ENCODE measurements at regions not wholly inside any gene's neighbourhood (a gene's known extent, or its start where the extent isn't known, plus 50 kb on each side); places are given as distances from the start of the nearest gene placed in this dataset.

DNA sequence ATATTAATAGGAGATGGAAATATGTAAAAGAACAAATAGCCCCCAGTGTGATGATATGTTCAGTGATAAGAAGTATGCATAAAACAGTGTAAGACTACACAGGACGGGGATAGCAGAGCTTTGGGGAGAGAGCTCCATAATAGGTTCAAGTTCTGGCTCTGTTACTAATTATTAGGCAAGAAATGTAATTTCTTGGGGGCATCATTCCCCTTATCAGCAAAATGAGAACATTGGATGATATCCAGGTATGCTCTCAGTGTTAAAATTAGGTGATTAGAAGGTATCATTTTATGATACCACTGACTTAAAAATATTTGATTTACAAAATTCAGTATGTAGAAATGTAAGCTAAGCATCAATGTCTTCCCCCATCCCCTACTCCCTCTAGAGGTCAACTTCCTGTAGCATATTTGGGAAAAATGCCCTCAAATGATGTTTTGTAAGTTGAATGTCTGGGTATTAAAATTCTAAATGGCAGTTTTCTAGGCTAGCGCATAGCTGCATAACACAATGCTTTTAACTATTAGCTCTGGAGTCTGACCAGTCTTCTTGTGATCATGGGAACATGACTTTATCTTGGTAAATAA is 585.7 kb upstream of the CAMK1G start:
- H3K36me3 ChIP-seq: no peaks in the 10 kb centered on the region
- no peaks in the 10 kb centered on the region for H3K4me1 ChIP-seq
- intact Hi-C loops (cut with DNase I): no loop called here
- no peak overlapping the region for H3K4me3 ChIP-seq
- H3K9me3 ChIP-seq: no peaks in the 10 kb centered on the region
- no peaks in the 10 kb centered on the region for H3K27me3 ChIP-seq
- DNase-seq (ENCODE audit: extremely low spot score in 2 of 2): no peak
- TF ChIP-seq, protein P1, sequence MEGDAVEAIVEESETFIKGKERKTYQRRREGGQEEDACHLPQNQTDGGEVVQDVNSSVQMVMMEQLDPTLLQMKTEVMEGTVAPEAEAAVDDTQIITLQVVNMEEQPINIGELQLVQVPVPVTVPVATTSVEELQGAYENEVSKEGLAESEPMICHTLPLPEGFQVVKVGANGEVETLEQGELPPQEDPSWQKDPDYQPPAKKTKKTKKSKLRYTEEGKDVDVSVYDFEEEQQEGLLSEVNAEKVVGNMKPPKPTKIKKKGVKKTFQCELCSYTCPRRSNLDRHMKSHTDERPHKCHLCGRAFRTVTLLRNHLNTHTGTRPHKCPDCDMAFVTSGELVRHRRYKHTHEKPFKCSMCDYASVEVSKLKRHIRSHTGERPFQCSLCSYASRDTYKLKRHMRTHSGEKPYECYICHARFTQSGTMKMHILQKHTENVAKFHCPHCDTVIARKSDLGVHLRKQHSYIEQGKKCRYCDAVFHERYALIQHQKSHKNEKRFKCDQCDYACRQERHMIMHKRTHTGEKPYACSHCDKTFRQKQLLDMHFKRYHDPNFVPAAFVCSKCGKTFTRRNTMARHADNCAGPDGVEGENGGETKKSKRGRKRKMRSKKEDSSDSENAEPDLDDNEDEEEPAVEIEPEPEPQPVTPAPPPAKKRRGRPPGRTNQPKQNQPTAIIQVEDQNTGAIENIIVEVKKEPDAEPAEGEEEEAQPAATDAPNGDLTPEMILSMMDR (IDR thresholded peaks at IDR 0.05): no peak
- TF ChIP-seq POLR2A (IDR thresholded peaks at IDR 0.05) (no peak), POLR2AphosphoS5 (IDR thresholded peaks at IDR 0.05; ENCODE audit: insufficient read depth in 1 of 2, low read depth in 1 of 2) (no peak)
- no peak overlapping the region for H3K27ac ChIP-seq

DNA sequence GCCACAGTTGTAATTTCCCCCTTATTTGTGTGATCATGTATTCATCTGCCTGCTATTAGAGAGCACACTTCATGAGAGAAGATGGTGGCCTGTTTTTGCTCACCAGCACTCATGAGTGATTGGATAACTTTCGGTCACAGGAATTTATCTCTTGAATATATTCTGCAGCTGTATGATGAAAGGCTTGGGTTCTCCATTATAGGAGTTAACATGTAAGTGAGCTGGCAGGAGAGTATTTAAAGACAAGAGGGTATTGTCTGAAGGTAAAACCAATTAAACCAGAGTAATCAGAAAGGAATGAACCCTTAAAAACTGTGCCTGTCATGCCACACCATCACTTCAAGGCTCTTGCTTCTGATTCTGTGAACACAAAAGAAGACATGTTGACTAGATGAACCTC is 574.9 kb upstream of the CAMK1G start:
- Histone ChIP-seq H3K4me3 (no peak overlapping the region), H3K9me3 (no peaks in the 10 kb centered on the region), H3K27ac (no peak overlapping the region), H3K27me3 (no peaks in the 10 kb centered on the region), H3K36me3 (no peaks in the 10 kb centered on the region), H3K4me1 (no peaks in the 10 kb centered on the region)
- DNase-seq (ENCODE audit: extremely low spot score in 2 of 2): no peak
- no peak for TF ChIP-seq POLR2AphosphoS5 (IDR thresholded peaks at IDR 0.05; ENCODE audit: insufficient read depth in 1 of 2, low read depth in 1 of 2)
- TF ChIP-seq POLR2A (IDR thresholded peaks at IDR 0.05): no peak
- TF ChIP-seq, protein P1 (IDR thresholded peaks at IDR 0.05): no peak
- intact Hi-C loops (cut with DNase I): no loop called here

DNA sequence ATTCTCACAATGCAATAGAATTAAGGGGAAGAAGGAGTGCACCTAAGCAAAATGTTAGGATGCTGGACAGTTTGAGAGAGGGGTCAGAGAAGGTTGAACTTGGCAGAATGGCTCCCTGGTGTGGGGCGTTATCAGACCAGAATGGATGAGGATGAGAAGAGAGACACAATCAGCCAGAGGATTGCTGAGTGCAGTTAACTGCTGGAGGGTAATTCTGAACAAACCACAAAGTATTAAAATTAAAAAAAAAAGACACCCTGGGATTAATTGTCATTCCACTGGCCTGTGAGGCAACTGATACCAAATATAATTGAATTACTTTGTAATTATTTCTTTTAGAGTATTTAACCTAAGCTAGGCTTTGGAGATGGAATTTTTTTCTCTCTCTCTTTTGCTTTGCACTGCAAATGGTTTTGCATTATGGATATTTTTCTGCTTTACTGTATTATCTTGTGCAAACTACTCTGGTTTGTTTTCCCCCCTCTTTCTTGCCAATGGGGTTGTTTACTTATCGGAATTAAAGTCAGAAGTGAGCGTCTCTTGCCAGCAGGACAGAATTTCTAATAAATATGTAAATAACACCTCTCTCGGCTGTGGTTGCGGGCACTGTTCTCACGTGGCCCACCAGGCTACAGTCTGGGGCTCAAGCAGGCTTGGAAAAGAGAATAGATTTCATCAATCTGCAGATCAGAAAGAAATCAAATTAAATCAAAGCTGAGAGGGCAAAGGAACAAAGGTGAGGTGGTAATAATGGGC is 572.9 kb upstream of the CAMK1G start:
- TF ChIP-seq, protein P1 (IDR thresholded peaks at IDR 0.05): no peak
- no peak for TF ChIP-seq POLR2AphosphoS5 (IDR thresholded peaks at IDR 0.05; ENCODE audit: insufficient read depth in 1 of 2, low read depth in 1 of 2)
- TF ChIP-seq POLR2A (IDR thresholded peaks at IDR 0.05): no peak
- H3K36me3 ChIP-seq: no peaks in the 10 kb centered on the region

DNA sequence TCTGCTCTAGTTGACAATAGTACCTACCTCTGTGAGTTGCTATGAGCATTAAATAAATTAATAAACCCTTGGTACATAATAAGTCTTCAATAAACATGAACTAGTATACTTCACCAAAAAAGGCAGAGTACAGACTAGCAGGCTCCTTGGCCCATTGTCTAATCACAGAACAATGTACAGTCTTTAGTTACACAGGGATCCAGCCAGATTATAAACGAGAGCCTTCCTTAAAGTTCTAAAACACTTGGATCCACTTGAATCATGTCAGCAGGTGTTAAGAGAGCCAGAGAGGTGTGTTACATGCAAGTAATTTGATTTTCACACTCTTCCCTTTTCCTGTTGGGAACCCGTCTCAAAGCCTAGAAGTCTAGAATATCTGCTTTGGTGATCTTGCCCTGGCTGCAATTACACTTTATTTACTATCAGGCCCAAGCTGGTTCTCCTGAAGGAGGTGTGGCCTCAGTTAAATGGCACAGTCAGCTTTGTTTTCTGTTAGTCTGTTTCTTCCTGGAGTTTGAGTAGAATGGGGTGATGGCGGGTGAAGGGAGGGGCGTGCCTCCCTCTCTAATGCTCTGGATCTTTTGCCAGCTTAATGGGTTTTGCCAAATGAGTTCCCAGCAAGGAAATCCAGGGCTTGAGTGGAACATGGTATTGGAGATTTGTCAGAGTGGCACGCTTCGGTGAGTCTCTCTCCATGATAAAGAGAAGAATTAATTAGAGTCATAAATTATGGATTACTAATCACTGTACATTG is 570.9 kb upstream of the CAMK1G start:
- intact Hi-C loops (cut with DNase I): no loop called here

More for the DNA sequence above, 572.9 kb upstream of the CAMK1G start:
- Histone ChIP-seq H3K27me3 (no peaks in the 10 kb centered on the region), H3K4me1 (no peaks in the 10 kb centered on the region), H3K4me3 (no peak overlapping the region), H3K27ac (no peak overlapping the region), H3K9me3 (no peaks in the 10 kb centered on the region)
- intact Hi-C loops (cut with DNase I): no loop called here
- DNase-seq (ENCODE audit: extremely low spot score in 2 of 2): no peak

More for the DNA sequence above, 570.9 kb upstream of the CAMK1G start:
- no peak overlapping the region for H3K27ac ChIP-seq
- no peaks in the 10 kb centered on the region for H3K36me3 ChIP-seq
- DNase-seq (ENCODE audit: extremely low spot score in 2 of 2): no peak
- H3K4me3 ChIP-seq: no peak overlapping the region
- H3K27me3 ChIP-seq: no peaks in the 10 kb centered on the region
- TF ChIP-seq POLR2A (IDR thresholded peaks at IDR 0.05) (no peak), POLR2AphosphoS5 (IDR thresholded peaks at IDR 0.05; ENCODE audit: insufficient read depth in 1 of 2, low read depth in 1 of 2) (peak in 1 of 2 donors; percentile 17)
- TF ChIP-seq, protein P1 (IDR thresholded peaks at IDR 0.05): no peak
- no peaks in the 10 kb centered on the region for H3K9me3 ChIP-seq
- no peaks in the 10 kb centered on the region for H3K4me1 ChIP-seq
